Smooth muscle cell (in vitro differentiated cells): ENCODE measurements at regions not wholly inside any gene's neighbourhood (a gene's known extent, or its start where the extent isn't known, plus 50 kb on each side); places are given as distances from the start of the nearest gene placed in this dataset.

Source experiments
- DNase-seq: peaks from one replicate; lab custom pipeline; 2025; ENCODE audit not compliant: unreplicated experiment; lab: John Stamatoyannopoulos, UW
- H2AFZ ChIP-seq: fragments of 200-600 bp; sonication (generic); 2 replicates; pipeline ENCODE4 v1.6.0; 2016; ENCODE audit warnings: antibody characterized with exemption, low read depth, mild to moderate bottlenecking
- H3F3A ChIP-seq: fragments of 200-600 bp; sonication (generic); 2 replicates; pipeline ENCODE4 v1.6.0; 2017; ENCODE audit warnings: antibody characterized with exemption, low read depth
- H3K27ac ChIP-seq: fragments of 200-600 bp; sonication (generic); 2 replicates; pipeline ENCODE4 v1.5.1; 2016; ENCODE audit warnings: low read depth, mild to moderate bottlenecking
- H3K27me3 ChIP-seq: fragments of 200-600 bp; sonication (generic); 2 replicates; pipeline ENCODE4 v1.6.1; 2016; ENCODE audit warnings: low read depth, mild to moderate bottlenecking
- H3K36me3 ChIP-seq: fragments of 200-600 bp; sonication (generic); 2 replicates; pipeline ENCODE4 v1.5.1; 2016; ENCODE audit warnings: low read depth
- H3K4me1 ChIP-seq: fragments of 200-600 bp; sonication (generic); 2 replicates; pipeline ENCODE4 v1.5.1; 2016; ENCODE audit warnings: low read depth
- H3K4me2 ChIP-seq: fragments of 200-600 bp; sonication (generic); 2 replicates; pipeline ENCODE4 v1.6.0; 2016; ENCODE audit warnings: mild to moderate bottlenecking
- H3K4me3 ChIP-seq: fragments of 200-600 bp; sonication (generic); 2 replicates; pipeline ENCODE4 v1.5.1; 2016; ENCODE audit warnings: mild to moderate bottlenecking
- H3K79me2 ChIP-seq: fragments of 200-600 bp; sonication (generic); 2 replicates; pipeline ENCODE4 v1.6.0; 2016; ENCODE audit warnings: low read depth, mild to moderate bottlenecking
- H3K9ac ChIP-seq: fragments of 200-600 bp; sonication (generic); 2 replicates; pipeline ENCODE4 v1.6.0; 2016; ENCODE audit warnings: low read depth
- H3K9me3 ChIP-seq: fragments of 200-600 bp; sonication (generic); replicated peaks from 2 replicates; pipeline ENCODE4 v1.5.1; 2016; ENCODE audit warnings: low read depth
- H4K20me1 ChIP-seq: fragments of 200-600 bp; sonication (generic); 2 replicates; pipeline ENCODE4 v1.6.0; 2016; ENCODE audit warnings: low read depth
- CTCF ChIP-seq: fragments of 200-600 bp; sonication (generic); IDR thresholded peaks from 2 replicates; pipeline ENCODE4 v1.5.1; 2017; ENCODE audit warnings: borderline replicate concordance, mild to moderate bottlenecking, antibody characterized with exemption; ENCODE audit not compliant: insufficient read depth, poor library complexity, severe bottlenecking
- WGBS: methylation state at CpG from one replicate; pipeline ENCODE4 v1.1.7; 2016; ENCODE audit warnings: low lambda C conversion rate; 5-methylcytosine and 5-hydroxymethylcytosine counted together

- H3K27ac ChIP-seq: peak overlapping the region; percentile 98
- peak overlapping the region; percentile 20 for H3K9ac ChIP-seq
- H3K4me1 ChIP-seq: peaks cover 27% of the 10 kb centered on the region
- H3F3A ChIP-seq: peaks cover 10% of the 10 kb centered on the region
- H3K9me3 ChIP-seq: no peaks in the 10 kb centered on the region
- no peak for DNase-seq
- peak overlapping the region; percentile 75 for H3K4me2 ChIP-seq
- TF ChIP-seq CTCF: no peak
- H3K36me3 ChIP-seq: no peaks in the 10 kb centered on the region
- no peaks in the 10 kb centered on the region for H3K79me2 ChIP-seq
- no peaks in the 10 kb centered on the region for H3K27me3 ChIP-seq
- WGBS: 33% methylated on average over 4 of the region's 4 CpGs
- H4K20me1 ChIP-seq: no peaks in the 10 kb centered on the region
- no peak overlapping the region for H3K4me3 ChIP-seq
- no peak overlapping the region for H2AFZ ChIP-seq
Observed at GRCh38 chr5:125151150-125151900, 404.9 kb upstream of the ZNF608 start.

- no peak for DNase-seq
- no peaks in the 10 kb centered on the region for H3K36me3 ChIP-seq
- H3F3A ChIP-seq: peaks cover 10% of the 10 kb centered on the region
- peak overlapping the region; percentile 75 for H3K4me2 ChIP-seq
- H3K9ac ChIP-seq: no peak overlapping the region
- no peaks in the 10 kb centered on the region for H3K9me3 ChIP-seq
- H3K27me3 ChIP-seq: no peaks in the 10 kb centered on the region
- H4K20me1 ChIP-seq: no peaks in the 10 kb centered on the region
- TF ChIP-seq CTCF: no peak
- no peak overlapping the region for H3K4me3 ChIP-seq
- H3K79me2 ChIP-seq: no peaks in the 10 kb centered on the region
- H3K4me1 ChIP-seq: peaks cover 27% of the 10 kb centered on the region
- no peak overlapping the region for H2AFZ ChIP-seq
- H3K27ac ChIP-seq: peak overlapping the region; percentile 98
- WGBS: 42% methylated on average over 4 of the region's 4 CpGs
Observed at GRCh38 chr5:125152044-125152443, 405.6 kb upstream of the ZNF608 start.

GRCh38 chr5:125152461-125153189 is 406.2 kb upstream of the ZNF608 start:
- Histone ChIP-seq H3K4me2 (peak overlapping the region; percentile 46), H3K27me3 (no peaks in the 10 kb centered on the region), H3K79me2 (no peaks in the 10 kb centered on the region), H2AFZ (peak overlapping the region; percentile 3), H3K4me1 (peaks cover 27% of the 10 kb centered on the region), H3K4me3 (no peak overlapping the region), H3K27ac (peak overlapping the region; percentile 84), H3K9me3 (no peaks in the 10 kb centered on the region), H3K36me3 (no peaks in the 10 kb centered on the region), H3K9ac (peak overlapping the region; percentile 55), H3F3A (peaks cover 10% of the 10 kb centered on the region), H4K20me1 (no peaks in the 10 kb centered on the region)
- 61% methylated on average over 13 of the region's 13 CpGs for WGBS
- no peak for DNase-seq
- no peak for TF ChIP-seq CTCF

GRCh38 chr5:125153231-125153630 is 406.8 kb upstream of the ZNF608 start:
- H3K9me3 ChIP-seq: no peaks in the 10 kb centered on the region
- 55% methylated on average over 6 of the region's 6 CpGs for WGBS

More at GRCh38 chr5:125153231-125153630, 406.8 kb upstream of the ZNF608 start:
- Histone ChIP-seq H3K27ac (peak overlapping the region; percentile 84), H3K4me3 (no peak overlapping the region), H2AFZ (peak overlapping the region; percentile 3), H3K27me3 (no peaks in the 10 kb centered on the region), H3K79me2 (no peaks in the 10 kb centered on the region), H3F3A (peaks cover 10% of the 10 kb centered on the region), H3K4me1 (peaks cover 27% of the 10 kb centered on the region), H3K4me2 (peak overlapping the region; percentile 46), H4K20me1 (no peaks in the 10 kb centered on the region), H3K9ac (peak overlapping the region; percentile 55), H3K36me3 (no peaks in the 10 kb centered on the region)
- no peak for DNase-seq
- TF ChIP-seq CTCF: no peak
